ENCODE measurements at regions not wholly inside any gene's neighbourhood (a gene's known extent, or its start where the extent isn't known, plus 50 kb on each side); places are given as distances from the start of the nearest gene placed in this dataset.

GRCh38 chr5:58207076-58207475 is 252.8 kb downstream of the PLK2 start:
- TF ChIP-seq, protein P1, sequence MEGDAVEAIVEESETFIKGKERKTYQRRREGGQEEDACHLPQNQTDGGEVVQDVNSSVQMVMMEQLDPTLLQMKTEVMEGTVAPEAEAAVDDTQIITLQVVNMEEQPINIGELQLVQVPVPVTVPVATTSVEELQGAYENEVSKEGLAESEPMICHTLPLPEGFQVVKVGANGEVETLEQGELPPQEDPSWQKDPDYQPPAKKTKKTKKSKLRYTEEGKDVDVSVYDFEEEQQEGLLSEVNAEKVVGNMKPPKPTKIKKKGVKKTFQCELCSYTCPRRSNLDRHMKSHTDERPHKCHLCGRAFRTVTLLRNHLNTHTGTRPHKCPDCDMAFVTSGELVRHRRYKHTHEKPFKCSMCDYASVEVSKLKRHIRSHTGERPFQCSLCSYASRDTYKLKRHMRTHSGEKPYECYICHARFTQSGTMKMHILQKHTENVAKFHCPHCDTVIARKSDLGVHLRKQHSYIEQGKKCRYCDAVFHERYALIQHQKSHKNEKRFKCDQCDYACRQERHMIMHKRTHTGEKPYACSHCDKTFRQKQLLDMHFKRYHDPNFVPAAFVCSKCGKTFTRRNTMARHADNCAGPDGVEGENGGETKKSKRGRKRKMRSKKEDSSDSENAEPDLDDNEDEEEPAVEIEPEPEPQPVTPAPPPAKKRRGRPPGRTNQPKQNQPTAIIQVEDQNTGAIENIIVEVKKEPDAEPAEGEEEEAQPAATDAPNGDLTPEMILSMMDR (IDR thresholded peaks at IDR 0.05) = no peak
- Histone ChIP-seq H3K27ac (no peak overlapping the region), H3K4me3 (no peak overlapping the region), H3K36me3 (no peaks in the 10 kb centered on the region), H3K27me3 (no peaks in the 10 kb centered on the region), H3K9me3 (no peaks in the 10 kb centered on the region), H3K4me1 (no peaks in the 10 kb centered on the region)
- no peak for DNase-seq (ENCODE audit: low spot score)

DNA sequence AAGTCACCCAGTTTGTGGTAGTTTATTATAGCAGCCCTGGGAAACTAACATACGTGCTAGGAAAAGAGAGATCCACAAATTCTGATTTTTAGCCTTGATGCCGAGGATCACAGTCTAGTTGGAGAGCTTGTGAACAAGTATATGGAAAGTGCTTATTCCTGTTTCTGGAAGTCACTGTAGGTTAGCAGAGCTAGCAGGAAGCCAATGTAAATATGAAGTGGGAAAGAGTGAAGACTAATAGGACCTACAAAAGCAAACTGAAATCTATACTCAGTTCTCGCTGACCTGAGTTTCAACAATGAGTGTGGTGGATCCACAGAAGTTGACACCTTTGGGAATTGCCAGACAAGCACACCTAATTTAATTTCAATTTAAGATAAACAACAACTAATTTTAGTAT is 254.9 kb downstream of the PLK2 start:
- no peaks in the 10 kb centered on the region for H3K4me1 ChIP-seq
- H3K27me3 ChIP-seq = no peaks in the 10 kb centered on the region
- DNase-seq (ENCODE audit: low spot score) = no peak
- H3K4me3 ChIP-seq = no peak overlapping the region
- H3K36me3 ChIP-seq = no peaks in the 10 kb centered on the region
- H3K9me3 ChIP-seq = no peaks in the 10 kb centered on the region
- H3K27ac ChIP-seq = no peak overlapping the region
- TF ChIP-seq, protein P1 (IDR thresholded peaks at IDR 0.05) = no peak

- Histone ChIP-seq H3K27ac (no peak overlapping the region), H3K36me3 (no peaks in the 10 kb centered on the region), H3K9me3 (no peaks in the 10 kb centered on the region), H3K4me1 (no peaks in the 10 kb centered on the region), H3K27me3 (no peaks in the 10 kb centered on the region), H3K4me3 (no peak overlapping the region)
- TF ChIP-seq, protein P1 (IDR thresholded peaks at IDR 0.05) = no peak
- DNase-seq (ENCODE audit: low spot score) = no peak
Observed at GRCh38 chr5:58202941-58203444, 256.9 kb downstream of the PLK2 start.

DNA sequence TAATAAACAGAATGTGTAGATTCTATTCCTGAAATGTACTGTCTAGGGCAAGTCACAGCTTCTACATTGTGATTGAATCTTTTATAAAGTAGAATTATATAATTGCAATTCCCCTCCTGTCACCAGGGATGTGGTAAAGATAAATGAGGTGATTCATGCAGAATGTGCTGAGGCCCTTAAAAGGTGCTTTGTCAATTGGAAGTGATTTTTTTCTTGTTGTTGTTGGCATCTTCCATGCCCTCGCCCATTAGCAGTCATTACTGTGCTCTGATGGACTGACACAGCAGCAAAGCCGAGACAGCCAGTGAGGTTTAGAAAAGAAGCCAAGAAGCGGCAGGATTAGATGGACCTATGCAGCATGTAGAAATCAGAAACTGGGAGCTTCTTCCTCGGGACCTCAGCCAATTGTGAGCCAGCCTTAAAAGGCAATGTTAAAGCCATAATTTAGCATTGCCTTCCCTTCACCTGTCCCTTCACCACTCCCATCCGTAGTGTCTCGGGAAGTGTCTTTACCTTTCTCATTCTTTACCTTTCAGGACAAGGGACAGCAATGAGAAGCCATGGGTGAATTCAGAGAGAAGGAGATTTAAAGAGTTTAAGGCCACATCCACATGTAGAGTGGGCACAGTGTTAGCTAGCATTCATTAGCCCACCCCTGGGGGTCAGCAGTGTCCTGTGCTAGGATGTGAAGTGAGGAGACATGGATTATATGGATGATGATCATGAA is 257.8 kb downstream of the PLK2 start:
- Histone ChIP-seq H3K27ac (no peak overlapping the region), H3K4me3 (no peak overlapping the region), H3K9me3 (no peaks in the 10 kb centered on the region), H3K4me1 (no peaks in the 10 kb centered on the region), H3K27me3 (no peaks in the 10 kb centered on the region), H3K36me3 (no peaks in the 10 kb centered on the region)
- no peak for DNase-seq (ENCODE audit: low spot score)
- TF ChIP-seq, protein P1 (IDR thresholded peaks at IDR 0.05) = no peak

DNA sequence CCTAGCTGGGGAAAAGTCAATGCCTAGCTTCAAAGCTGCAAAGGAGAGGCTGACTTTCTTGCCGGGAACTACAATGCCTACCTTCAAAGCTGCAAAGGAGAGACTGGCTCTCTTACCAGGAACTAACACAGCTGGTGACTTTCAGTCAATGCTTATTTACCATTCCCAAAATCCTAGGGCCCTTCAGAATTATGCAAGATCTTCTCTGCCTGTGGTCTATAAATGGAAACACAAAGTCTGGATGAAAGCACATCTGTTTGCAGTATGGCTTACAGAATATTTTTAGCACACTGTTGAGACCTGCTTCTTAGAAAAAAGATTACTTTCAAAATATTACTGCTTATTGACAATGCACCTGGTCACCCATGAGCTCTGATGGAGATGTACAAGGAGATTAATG is 259.4 kb downstream of the PLK2 start:
- Histone ChIP-seq H3K4me1 (no peaks in the 10 kb centered on the region), H3K4me3 (no peak overlapping the region), H3K27me3 (no peaks in the 10 kb centered on the region), H3K36me3 (no peaks in the 10 kb centered on the region), H3K27ac (no peak overlapping the region), H3K9me3 (no peaks in the 10 kb centered on the region)
- TF ChIP-seq, protein P1 (IDR thresholded peaks at IDR 0.05) = no peak
- no peak for DNase-seq (ENCODE audit: low spot score)

DNA sequence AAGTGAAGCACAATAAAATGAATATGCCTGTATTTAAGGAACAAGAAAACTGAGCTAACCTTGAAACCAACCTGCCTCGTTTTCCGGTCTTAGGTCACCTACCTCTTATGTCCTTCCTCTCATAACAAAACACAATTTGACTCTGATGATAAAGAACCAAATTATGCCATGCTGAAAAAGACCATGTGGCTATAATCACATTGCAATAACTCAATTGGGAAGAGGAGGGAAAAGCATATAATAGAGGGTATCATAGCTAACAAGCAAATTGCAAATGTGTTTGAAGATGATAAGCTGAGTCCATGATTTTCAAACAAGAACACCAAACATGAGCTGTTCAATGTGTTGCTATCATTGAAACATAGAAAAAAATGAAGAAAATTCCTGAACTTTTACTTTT is 260.8 kb downstream of the PLK2 start:
- Histone ChIP-seq H3K27me3 (no peaks in the 10 kb centered on the region), H3K4me1 (no peaks in the 10 kb centered on the region), H3K4me3 (no peak overlapping the region), H3K27ac (no peak overlapping the region), H3K36me3 (no peaks in the 10 kb centered on the region), H3K9me3 (no peaks in the 10 kb centered on the region)
- DNase-seq (ENCODE audit: low spot score) = no peak
- TF ChIP-seq, protein P1 (IDR thresholded peaks at IDR 0.05) = no peak
